Non-pigmented ciliary epithelial cell (primary cell): ENCODE measurements at regions not wholly inside any gene's neighbourhood (a gene's known extent, or its start where the extent isn't known, plus 50 kb on each side); places are given as distances from the start of the nearest gene placed in this dataset.

Experiments used
- DNase-seq: peaks from one replicate; pipeline ENCODE4 v3.0.0-alpha.2; 2010; ENCODE audit warnings: low read depth

DNA sequence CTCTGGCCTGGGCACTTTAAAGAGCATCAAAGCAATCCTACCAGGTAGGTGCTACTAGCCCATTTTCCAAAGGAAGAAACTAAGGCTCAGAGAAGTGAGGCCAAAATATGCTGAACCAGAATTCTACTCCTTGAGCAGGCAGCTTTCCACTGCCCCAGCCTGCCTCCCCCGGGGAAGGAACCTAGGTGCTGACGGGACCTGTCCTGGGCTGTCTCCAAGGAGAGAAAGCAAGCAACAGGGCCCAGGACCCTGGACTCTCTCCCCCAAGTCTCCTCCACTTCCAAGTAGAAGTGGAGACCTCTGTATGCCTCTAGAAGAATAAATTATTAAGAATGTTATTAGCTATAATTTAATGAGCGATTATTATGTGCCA lies 159.5 kb downstream of the MRPL14 start:
- no peak for DNase-seq

GRCh38 chr6:43966853-43967718 lies 160.2 kb downstream of the MRPL14 start:
- DNase-seq: no peak

- no peak for DNase-seq
Observed at GRCh38 chr6:43966374-43966658, 160.9 kb downstream of the MRPL14 start.

DNA sequence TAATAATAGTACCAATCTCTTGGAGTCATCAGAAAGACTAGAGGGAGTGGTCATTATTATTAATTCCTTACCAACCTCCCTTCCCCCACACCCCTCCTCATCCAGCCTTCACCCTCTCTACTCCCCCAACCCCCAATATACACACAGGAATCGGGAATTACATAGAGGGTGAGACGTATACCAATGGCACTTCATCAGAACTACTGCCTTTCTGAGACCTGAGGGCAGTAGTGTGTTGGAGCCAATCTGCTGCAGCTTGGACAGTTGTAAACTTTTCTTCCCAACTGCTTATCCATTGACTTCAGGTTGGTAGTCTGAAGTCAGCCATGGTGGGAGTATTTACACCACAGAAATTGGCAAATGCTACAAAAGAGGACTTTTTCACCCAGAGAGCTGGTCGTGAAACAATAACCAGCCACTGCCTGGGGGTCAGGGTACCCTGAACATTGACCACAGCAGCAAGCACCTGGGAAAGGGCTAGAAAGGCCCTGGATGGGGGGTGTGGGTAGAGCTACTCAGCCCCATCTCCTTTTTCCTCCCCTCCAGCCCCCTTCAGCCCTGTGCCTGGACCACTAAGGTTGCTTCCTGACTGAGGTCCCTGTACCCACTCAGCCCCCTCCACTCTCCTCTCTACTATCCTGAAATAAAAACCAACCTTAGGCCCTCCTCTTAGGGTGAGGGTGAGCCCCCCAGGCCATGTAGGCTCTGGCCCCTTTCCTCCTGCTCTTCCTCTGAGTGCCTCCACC lies 161.5 kb downstream of the MRPL14 start:
- DNase-seq: no peak

GRCh38 chr6:43964659-43965570 lies 162.3 kb downstream of the MRPL14 start:
- DNase-seq: no peak

GRCh38 chr6:43963877-43964658 lies 163.2 kb downstream of the MRPL14 start:
- DNase-seq: no peak

- DNase-seq: no peak
Observed at GRCh38 chr6:43963203-43963602, 164.0 kb downstream of the MRPL14 start.

DNA sequence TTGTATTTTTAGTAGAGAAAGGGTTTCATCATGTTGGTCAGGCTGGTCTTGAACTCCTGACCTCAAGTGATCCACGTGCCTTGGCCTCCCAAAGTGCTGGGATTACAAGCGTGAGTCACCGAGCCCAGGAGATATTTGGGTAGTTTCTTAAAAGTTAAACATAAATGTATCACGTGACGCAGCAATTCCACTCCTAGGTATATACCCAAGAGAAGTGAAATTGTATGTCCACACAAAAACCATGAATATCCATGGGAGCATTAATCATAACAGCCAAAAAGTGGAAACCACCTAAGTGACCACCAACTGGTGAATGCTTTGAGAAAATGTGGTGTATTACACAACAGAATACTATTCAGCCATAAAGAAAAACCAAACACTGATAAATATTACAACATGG lies 164.8 kb downstream of the MRPL14 start:
- DNase-seq: no peak

DNA sequence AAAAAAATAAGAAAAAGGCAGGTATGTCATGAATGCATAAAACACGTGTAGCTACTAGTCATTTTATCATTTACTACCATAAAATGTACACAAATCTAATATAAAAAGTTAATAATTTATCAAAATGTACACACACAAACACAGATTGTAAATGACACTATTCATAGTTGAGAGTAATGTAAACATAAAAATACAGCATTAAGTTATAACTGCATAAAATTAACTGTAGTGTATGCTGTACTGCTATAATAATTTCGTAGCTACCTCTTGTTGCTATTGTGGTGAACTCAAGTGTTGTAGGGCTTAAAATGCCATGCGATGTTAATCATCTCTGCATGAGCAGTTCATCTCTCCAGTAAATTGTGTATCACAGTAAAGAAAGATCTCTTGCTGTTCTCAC lies 170.0 kb downstream of the MRPL14 start:
- DNase-seq: no peak

DNA sequence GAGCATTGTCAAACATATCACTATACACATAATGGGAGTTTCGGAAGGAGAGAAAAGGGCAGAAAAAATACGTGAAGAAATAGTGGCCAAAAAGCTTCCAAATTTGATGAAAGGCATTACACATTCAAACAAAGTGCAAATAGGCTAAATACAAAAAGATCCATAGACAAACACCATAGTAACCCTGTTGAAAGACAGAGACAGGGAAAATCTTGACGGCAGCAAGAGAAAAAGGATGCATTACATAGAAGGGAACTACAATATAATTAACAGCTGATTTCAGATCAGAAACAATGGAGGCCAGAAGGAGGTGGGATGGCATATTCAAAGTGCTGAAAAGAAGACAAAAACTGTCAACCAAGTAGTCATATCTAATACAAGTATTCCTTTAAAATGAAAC lies 170.8 kb downstream of the MRPL14 start:
- DNase-seq: no peak

DNA sequence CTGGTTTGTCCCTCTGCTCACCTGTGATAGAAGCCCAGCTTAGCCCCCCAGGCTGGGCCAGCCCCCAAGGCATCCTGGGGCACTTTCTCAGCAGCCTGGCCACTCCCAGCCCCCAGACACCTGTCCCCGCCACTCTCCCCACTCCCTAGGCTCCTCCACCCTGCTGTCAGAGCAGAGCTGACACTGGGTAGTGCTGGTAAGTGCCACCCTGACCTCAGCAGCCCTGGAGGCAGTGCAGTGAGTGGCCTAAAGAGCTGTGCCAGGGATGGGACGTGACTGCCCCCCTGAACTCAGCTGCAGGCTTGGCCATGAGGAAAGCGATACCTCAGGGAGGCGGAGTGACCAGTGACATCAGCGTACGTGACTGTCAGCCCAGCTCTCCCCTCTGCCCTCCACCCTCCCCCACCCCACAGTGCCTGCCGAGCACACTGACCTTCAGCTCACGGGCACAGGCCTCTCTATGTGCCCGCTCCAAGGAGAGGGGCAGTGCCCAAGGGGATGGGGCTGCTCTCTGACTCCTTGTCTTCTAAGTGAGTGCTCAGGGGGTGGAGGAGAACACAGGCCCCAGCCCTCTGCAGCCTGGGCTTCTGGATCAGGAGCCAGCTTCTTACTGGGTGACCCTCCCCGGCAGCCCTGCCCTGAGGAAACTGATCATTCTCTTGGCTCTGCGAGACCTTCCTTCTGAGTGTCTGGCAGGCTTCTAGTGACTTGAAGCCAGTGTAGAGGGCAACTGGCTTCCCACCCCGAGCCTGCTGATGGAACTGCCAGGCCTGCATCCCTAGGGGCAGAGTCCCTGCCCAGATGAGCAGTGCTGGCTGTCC lies 172.7 kb downstream of the MRPL14 start:
- DNase-seq: no peak

GRCh38 chr6:43953794-43954310 lies 173.4 kb downstream of the MRPL14 start:
- DNase-seq: no peak

DNA sequence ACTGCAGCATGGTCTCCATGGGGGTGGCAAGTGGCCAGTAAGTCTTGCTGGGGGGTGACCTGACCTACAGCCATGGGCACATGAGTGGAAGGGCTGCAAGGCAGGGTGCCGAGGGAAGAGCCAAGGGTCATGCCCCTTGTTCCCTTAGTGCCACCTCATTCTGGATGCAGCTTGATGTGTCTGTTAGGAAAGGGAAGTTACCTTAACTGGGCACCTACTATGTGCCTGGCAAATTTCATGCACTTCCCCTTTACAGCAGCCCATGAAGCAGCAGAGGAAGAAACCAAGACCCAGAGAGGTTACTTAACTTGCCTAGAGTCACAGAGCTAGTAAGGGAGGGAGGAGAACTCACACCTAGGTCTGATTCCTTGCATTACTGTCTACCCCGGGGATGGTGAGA lies 174.0 kb downstream of the MRPL14 start:
- DNase-seq: no peak

- DNase-seq: no peak
Observed at GRCh38 chr6:43952746-43953145, 174.5 kb downstream of the MRPL14 start.

DNA sequence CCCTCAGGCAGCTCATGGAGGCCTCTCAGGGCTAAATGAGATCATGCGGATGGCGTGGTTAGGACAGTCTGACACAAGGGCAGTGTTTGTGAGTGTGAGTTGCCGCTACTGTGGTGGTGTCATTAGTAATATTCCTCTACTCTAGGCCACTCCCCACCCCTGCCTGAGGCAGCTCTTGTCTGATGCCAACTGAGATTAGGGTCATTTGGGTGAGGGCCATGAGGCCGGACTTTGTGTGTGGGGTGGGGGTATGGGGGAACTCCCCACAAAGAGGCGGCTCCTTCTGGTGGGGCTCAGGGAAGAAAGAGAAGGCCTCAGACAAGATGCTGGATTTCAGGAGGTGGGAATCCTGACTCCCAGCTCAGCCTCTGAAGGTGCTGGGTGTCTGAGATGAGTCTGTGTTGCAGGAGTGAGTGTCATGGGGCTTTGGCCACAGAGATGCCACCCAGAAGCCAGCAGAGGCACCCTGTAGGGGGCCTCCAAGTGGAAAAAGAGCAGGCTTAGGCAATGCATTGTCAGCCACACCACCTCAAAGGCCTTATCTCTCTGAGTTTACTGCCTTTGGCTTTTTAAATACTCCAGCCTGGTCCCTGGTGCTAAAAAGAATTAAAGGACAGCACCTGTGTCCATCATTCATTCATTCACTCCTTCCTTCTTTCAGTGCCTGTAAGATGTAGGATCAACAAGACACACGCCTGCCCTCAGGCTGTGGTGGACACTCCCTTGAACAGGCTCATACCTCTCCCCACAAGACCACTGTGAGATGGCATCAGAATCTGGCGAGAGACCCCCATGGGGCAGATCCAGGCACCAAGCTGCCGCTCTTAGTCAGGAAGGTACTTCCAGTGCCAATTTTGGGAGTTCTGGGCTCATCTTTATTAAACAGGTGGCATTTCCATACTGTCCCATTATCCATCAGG lies 175.2 kb downstream of the MRPL14 start:
- no peak for DNase-seq

DNA sequence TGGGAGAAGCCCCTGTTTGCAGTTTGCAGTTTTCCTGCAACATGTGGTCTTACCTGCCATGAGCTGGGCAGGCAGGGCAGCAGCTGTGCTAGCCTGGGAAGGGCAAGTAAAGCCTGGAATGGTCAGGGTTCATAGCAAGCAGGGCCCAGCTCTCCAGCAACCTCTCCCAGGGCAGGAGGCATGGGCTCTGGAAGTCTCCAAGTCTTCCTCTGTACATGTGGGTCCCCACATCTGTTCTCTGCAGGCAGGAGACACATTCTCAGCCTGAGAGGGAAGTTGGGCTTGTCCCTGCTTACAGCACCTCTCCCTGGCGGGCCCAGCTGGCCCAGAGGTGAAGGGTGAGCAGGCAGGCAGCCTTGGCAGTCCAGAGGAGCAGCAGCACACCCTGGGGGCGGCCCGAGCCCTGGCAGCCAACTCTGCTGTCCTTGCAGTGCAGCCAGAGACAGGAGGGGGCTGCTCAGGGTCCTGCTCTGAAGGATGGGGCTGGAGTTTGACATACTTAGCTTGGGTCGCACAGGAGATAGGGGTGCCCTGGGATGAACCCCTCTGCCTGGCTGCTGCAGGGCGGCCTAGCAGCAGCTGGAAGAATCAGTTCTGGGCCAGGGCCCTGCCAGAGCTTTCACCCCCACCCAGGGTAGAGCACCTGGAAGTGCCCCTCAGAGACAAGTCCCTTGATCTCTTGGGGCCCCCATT lies 176.0 kb downstream of the MRPL14 start:
- no peak for DNase-seq

- no peak for DNase-seq
Observed at GRCh38 chr6:43950731-43951062, 176.6 kb downstream of the MRPL14 start.

GRCh38 chr6:43950051-43950605 lies 177.1 kb downstream of the MRPL14 start:
- DNase-seq: no peak

- no peak for DNase-seq
Observed at GRCh38 chr6:43949551-43949991, 177.7 kb downstream of the MRPL14 start.
